ENCODE measurements at regions not wholly inside any gene's neighbourhood (a gene's known extent, or its start where the extent isn't known, plus 50 kb on each side); places are given as distances from the start of the nearest gene placed in this dataset.
"Not testable (repeated sequence)": the region's sequence is repeated elsewhere in the genome, so short reads cannot be mapped to it uniquely, and the experiment has no call there.

DNA sequence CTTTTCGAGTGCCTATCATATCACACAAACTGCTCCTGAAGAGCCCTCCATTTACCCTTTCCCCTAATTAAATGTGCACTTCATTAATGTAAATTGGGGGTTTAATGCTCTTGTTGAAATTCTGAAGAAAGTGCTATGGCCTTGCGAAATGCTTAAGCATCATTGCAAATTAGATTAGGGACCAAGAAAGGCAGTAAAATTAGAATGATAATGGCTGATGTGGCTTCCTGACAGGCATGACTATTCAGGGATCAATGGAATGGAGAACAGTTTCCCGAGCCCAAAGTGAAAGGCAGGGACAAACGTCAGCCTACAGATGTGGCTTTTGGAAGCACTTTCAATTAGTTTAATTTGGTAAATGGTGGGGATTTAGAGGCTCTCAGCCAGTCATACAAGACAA, 120.1 kb downstream of the NKX6-1 start:
- DNase-seq, result no peak

DNA sequence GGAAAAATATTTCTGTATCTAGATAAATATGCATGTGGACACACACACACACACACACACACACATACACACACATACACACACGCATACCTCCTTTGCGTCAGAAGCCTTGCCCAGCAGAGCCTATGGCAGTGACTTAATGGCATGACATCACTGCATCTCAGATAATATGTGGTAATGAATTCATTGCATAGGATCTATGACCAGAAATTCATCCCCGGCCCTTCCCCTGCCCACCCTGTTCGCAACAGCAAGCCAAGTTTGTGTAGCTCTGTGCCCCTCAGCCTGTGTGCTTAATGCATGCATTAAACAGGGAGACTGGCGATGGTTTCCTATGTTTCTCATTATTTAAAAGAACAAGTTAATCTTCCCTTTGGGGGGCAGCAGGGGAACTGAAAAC, 120.7 kb downstream of the NKX6-1 start:
- DNase-seq, result no peak

DNA sequence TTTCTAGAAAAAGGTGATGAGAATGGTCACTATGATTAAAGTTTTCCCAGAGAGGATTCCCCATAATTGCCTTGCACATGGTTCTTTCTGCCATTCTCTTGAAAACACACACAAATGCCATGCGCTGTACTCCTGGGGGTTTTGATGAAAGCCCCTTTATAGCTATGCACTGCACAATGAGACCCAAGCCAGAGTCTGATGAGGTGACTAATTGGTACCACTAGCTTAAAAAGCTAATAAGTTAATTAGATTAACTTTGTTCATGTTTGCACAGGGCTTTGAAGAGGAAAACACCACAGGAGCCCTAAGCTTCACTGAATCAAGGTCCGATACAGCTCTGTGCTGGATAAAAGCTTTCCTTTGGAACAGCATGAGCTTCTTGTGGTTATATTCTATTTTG, 132.2 kb downstream of the NKX6-1 start:
- no peak for DNase-seq

DNA sequence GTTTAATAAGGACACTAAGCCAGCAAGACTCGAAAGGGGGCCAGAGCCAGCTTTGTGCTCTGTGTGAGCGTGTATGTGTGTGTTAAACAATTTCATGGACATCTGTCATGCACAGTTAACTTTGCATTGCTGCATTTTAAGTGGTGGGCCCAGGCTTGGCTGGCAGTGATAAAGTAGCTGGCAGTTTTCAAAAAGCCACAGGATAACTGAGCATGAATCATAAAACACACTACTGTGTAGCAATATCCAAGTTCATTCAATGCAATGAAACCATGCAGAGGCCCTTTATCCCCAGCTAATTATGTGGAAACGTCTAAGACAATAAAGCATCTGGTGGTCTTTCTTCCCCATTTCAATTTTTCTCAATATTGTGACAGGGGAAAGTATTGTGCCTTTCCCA, 132.9 kb downstream of the NKX6-1 start:
- peak; percentile 84 for DNase-seq

DNA sequence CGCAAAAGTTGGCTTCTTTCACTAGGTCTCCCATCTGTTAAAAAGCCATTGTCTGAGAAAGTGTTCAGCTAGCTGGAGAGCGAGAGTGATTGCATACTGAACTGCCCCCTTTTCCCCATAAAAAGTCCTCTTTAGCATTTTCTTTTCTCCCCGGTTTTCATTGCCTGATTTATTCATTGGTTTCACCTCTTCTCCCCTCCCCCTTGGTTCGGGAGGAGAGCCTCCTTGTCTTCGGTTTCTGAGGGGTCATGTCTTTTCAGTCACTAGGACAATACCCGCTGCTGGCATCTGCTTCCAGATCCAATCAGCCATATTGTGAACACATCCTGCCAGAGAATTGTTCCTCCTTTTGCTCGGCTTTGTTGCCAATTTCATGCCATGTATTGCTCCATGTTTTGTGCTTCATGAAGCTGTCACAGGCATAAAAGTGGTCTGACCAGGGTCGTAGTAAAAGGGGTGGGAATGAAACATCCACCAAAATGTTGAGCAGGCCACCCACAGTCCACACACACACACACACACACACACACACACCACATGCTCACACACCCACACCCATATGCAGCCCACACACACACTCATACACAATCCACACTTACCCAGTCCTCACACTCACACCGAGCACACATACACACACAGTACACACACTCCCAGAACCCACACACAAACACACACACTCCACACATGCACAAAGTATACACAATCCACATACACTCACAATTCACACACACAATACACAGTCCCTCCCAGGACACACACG, 136.0 kb downstream of the NKX6-1 start:
- DNase-seq, result no peak

DNA sequence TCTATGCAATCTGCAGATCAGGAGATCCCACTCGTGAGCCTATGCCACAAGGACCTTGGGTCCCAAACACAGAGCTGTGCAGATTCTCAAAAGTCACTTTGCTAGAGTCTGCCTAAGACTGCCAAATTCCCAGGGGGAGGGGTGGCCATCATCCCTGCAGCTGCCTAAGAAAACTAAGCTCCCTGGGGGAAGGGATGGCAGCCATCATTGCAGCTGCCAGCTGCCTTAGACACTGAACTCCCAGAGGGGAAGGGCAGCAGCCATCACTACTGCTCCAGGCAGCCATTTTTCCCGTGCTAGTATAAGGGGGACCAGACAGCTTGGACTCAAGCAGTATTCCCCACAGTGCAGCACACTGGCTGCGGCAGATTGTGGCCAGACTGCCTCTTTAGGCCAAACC, 156.9 kb downstream of the NKX6-1 start:
- DNase-seq, result no peak

DNA sequence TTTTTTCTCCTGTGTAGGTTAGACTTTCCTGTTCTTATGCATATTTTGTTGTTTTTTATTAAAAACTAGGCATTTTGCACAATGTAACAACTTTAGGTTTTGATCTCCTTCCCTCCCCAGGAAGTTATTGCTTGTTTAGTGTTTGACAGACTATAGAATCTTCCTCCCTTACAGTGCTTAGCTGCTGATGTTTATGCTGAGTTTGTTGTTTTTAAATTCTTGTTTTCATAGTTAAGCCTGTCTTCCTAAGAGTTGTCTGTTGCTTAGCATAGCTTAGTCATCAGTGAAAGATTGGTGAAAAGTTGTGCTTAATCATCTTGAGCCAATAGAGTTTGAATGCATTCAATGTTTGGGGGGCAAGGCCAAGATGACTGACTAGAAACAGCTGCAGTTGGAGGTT, 157.5 kb downstream of the NKX6-1 start:
- DNase-seq, result no peak

DNA sequence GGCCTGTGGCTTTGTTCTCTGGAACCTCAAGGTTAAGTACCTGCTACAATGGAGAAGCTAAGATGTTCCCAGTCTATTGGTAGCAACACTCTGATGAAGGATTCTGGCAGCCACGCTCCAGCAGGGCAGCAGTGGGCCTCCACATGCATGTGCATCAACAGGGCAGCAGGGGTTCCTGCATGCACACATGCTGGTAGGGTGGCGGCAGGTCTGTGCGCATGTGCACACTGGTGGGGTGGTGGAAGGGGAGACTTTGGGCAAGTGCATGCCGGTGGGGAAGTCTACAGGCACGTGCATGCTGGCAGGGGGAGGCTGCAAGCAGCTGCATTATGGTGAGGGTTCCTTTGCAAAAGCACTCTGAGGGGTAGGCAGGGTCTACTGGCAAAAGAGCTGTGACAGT, 160.7 kb downstream of the NKX6-1 start:
- DNase-seq, result no peak

DNA sequence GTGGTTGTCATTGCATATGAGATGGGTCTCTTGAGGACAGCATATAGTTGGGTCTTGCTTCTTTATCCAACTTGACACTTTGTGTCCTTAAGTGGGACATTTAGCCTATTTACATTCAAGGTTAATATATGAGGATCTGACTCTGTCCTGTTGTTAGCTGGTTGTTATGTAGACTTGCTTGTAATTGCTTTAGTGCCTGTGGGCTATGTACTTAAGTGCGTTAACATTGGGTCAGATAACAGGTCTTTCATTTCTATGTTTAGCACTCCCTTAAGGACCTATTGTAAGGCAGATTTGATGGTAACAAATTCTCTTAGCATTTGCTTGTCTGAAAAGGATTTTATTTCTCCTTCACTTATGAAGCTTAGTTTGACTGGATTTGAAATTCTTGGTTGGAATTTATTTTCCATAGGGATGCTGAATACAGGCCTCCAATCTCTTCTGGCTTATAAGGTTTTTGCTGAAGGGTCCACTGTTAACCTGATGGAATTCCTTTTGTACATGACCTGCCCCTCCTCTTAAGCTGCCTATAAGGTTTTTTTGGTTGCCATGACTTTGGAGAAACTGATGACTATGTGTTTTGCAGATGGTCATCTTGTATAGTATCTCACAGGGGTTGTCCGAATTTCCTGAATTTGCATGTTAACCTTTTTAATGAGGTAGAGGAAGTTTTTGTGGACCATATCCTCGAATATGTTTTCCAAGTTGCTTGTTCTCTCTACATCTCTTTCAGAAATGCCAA, 162.0 kb downstream of the NKX6-1 start:
- DNase-seq, result no peak

DNA sequence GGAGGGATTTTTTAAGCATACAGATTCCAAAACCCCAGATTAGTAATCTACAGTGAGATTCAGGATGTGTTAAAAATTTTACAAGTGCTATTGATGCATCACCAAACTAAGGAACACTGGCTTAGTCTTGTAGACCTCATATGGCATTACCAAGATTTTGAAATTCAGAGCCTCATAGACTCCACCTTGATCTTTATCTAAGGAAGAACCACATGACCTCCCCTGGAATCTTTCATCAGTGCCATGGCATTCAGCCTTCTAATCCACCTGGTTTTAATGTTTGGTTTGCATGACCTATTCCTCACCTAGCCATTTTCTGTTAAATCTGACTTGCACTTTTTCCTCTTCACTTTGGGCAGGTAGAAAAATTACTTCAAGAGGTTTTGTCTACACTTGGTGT, 171.6 kb downstream of the NKX6-1 start:
- no peak for DNase-seq

DNA sequence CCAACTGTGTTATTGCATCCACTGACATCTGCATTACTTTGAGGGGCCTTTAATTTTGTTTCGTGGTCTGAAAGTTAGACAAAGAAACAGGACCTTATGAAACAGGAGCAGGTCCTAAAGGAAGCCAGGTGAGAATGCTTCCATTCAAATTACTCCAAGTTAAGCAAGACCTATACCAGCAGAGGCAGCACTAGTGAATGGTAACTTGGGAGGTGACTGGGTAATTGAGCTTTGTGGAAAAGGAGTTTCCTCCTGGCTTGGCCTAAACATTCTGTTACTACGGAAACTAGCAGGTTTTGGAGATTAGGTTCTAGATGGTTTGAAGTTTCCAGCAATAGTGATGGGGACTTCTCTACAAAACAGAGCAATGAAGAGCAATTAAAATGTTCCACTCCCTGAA, 173.5 kb downstream of the NKX6-1 start:
- DNase-seq, result no peak

DNA sequence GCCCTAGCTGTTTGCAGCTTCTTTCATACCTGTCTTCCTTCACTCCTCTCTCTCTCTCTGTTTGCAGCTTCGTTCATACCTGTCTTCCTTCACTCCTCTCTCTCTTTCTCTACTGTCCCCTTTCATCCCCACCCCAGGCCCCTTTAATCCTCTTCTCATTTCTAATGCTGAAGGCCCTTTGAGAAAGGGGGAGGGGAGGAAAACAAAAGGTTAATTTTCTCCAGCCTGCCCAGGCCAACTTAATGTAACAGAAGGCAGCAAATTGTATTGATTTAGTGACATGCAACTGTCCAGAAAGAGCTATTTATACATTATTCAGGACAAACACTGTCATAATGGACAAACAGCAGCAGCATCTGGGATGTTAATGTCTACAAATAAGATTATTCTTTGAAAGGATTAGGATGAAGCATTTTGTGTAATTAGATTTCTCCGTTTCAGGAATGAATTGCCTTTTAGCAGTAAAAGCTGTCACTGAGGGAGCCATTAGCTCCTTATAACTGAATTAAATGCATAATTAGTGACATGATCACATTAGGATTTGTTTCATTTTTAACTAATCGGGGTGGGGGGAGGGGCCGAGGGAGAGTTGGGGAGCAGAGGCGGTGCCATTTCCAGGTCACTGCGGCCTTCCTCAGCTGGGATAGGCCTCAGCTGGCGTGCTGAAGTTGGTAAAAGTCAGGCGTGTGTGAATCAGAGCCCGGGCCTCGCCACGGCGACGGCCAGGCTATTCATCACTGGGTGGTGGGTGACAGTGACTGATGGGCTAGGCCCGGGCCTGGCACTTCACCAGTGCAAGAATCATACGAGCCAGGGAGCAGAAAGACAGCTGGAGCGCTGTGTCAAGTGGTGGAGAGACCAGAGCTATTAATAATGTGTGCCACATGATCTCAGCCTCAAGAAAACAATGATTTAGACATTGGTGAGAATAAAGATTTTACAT, 174.5 kb downstream of the NKX6-1 start:
- DNase-seq, result no peak

DNA sequence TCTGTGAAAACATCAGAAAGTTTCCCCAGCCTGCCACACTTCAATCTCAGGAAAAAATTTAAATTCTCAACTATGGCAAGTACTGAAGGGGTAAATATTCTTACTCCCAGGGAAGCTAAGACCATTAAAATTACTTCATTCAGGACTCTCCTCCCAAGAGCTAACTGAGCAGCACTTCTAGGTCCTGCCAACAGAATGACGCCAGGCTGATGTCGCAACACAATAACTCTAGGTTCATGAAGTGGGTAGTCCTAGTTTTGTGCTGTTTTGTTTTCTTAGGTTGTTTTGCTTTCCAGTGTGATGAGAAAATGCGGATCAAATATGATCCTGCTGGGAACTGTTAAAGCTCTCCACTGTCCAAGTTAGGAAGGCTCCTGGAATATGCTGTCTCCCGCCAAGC, 180.0 kb downstream of the NKX6-1 start:
- peak; percentile 60 for DNase-seq

DNA sequence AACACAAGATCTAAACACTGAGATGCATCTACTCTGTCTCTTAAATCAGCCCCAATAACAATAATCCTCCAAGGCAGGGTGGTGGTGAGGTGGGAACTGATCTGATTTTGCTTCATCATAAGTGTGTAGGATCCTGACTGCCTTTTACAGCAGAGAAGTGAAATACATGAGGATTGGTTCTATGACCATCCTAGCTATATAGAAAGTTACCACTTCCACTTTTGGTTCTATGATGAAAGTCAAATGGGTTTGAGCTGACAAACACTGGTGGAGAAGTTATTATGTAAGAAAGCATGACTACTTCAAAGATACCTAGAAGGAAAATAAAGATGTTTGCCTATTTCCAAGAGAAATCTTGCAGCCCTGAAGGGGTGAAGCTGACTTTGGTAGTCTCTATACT, 181.6 kb downstream of the NKX6-1 start:
- peak; percentile 91 for DNase-seq

DNA sequence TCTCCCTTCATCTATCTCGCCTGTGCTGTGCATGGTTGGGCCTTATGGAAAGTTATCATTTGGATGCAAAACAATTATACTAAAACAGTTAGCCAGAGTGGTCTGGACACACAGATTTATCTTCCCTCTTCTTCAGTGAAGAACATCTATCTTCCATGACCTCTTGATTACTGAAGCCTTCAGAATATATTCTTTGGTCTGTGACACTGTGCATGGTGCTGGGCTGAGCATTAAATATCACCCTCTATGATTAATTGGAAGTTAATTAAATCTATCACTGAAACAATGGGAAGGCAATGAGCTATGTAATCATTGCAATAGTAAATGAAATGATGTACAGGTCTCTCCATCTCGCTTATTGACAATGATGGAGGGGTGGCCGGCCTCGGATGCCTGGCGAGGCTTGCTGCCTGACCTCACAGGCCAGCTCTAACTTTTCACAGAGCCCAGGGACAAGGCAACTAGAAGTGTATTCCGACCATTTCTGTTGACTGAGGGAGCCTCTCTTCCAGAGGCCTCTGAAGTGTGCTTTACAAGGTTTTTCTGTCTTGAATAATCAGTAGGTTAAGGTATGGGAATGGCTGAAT, 186.6 kb downstream of the NKX6-1 start:
- no peak for DNase-seq

DNA sequence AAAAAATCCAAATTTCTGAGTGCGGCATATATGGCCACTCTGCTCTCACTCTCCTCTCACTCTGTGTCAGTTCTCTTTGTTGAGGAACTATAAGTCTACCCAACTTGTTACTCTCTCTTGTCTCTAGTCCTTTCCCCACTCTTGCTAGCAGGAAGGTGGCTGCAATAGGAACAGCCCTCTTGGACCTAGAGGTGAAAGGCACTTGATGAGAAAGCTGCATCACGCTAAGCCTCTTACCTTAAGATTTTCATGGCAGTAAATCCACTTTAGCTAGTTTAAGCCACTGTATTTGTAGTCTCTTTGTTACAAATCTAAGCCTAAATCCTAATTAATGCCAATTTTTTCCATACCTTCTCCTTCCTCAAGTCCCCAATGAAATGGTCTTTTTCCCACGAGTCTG, 189.9 kb downstream of the NKX6-1 start:
- no peak for DNase-seq

DNA sequence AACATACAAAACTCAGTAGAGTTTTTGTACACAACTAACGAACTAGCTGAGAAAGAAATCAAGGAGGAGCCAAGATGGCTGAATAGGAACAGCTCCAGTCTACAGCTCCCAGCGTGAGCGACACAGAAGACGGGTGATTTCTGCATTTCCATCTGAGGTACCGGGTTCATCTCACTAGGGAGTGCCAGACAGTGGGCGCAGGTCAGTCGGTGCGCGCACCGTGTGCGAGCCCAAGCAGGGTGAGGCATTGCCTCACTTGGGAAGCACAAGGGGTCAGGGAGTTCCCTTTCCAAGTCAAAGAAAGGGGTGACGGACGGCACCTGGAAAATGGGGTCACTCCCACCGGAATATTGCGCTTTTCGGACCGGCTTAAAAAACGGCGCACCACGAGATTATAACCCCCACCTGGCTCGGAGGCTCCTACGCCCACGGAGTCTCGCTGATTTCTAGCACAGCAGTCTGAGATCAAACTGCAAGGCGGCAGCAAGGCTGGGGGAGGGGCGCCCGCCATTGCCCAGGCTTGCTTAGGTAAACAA, 200.3 kb downstream of the NKX6-1 start:
- DNase-seq, result not testable (repeated sequence)

DNA sequence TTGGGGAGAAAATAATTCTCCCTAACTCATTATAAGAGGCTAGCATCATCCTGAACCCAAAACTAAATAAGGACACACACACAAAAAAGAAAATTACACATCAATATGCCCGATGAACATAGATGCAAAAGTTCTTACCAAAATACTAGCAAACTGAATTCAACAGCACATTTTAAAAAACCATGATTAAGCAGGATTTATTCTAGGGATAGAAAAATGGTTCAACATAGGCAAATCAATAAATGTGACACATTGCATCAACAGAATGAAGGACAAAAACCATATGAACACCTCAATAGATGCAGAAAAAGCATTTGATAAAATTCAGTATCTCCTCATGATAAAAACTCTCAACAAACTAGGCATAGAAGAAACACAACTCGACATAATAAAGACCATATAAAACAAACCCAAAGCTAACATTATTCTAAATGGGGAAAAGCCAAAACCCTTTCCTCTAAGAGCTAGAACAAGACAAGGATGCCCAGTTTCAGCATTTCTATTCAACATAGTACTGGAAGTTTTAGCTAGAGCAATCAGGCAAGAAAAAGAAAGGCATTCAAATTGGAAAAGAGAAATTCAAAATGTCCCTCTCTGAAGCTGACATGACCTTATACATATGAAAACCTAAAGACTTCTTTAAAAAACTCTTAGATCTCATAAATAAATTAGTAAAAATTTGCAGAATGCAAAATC, 200.9 kb downstream of the NKX6-1 start:
- no peak for DNase-seq

DNA sequence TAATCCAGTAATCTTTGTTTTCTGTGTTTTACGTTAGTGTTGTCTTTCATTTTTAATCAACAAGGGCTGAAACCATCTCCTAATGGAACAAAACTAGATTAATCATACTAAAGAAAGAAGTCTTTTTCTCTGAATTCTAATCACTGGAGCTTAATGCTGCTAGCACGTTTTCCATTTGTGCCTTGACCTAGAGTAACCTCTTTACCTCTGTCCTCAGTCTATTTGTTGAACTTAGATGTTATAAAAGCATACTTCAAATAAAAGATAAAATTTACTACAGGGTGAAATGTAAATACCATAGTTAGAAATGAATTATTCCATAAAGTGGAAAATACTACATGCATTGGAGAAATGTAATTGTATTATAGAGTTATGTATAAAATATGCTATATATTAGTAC, 207.1 kb downstream of the NKX6-1 start:
- DNase-seq, result no peak

DNA sequence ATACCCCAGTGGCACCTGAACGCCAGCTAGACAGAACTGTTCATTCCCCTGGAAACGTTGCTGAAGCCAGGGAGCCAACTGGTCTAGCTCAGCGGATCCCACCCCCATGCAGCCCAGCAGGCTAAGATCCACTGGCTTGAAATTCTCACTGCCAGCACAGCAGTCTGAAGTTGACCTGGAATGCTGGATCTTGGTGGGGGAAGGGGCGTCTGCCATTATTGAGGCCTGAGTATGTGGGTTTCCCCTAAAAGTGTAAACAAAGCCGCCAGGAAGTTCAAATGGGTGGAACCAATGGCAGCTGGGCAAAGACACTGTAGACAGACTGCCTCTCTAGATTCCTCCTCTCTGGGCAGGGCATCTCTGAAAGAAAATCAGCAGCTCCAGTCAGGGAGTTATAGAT, 213.0 kb downstream of the NKX6-1 start:
- DNase-seq, result no peak

DNA sequence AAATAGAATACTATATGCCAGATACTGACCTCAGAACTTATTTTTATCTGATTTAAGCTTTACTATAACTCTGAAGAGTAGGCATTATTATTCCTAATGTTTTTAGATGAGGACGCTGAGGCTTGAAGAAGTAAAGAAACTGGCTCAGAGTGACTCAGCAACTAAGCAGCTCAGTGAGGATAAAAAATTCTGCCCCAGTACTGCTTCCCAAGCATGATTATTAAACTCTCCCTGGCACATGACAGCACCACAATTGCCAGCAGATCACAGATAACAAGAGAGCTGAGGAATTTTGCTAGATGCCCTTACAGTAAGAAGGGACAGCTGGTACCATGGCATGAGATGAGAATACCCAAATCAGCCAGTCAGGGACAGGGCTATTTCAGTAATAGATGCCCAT, 219.4 kb downstream of the NKX6-1 start:
- DNase-seq, result no peak

DNA sequence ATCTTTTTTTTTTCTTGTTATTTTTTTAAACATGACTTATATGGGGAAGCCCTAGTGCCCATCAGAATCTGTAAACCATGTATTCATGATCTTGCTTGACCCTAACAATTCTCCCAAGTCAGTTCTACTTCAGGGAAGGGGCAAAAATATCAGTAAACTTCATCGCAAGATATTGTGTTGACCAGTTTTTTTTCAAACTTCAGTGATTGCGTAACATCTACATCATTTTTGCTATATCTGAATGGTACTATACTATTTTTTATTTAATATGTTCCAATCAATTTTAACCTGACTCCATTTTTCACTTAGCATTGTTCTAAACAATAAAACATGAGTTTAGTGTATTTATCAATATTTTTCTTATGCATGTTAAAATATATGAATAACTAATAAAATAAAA, 221.2 kb downstream of the NKX6-1 start:
- DNase-seq, result no peak

Measured in MV-4-11 (cell line).